Upper lobe of left lung (tissue), 6 donors: ENCODE measurements at regions not wholly inside any gene's neighbourhood (a gene's known extent, or its start where the extent isn't known, plus 50 kb on each side); places are given as distances from the start of the nearest gene placed in this dataset.

ENCODE experiments used
- ATAC-seq, 2 donors: fragments of 200-7000 bp; cut with Tn5 transposase; one replicate each; pipeline ENCODE4 v1.9.1; 2022; ENCODE audit warnings: mild to moderate bottlenecking in 2 of 2, moderate library complexity in 2 of 2; ENCODE audit not compliant: low FRiP score in 2 of 2
- DNase-seq, 2 donors: peaks; one replicate each; pipeline ENCODE4 v3.0.0-alpha.2; 2019 to 2020
- H3K27ac ChIP-seq, 4 donors: fragments of 200-600 bp; sonication (generic); one replicate each; pipeline ENCODE4 v1.5.1; 2016 to 2019
- H3K27me3 ChIP-seq, 4 donors: fragments of 200-600 bp; sonication (generic); one replicate each; pipeline ENCODE4 v1.5.1; 2017 to 2019
- H3K36me3 ChIP-seq, 4 donors: fragments of 200-600 bp; sonication (generic); one replicate each; pipeline ENCODE4 v1.5.1; 2016 to 2019
- H3K4me1 ChIP-seq, 4 donors: fragments of 200-600 bp; sonication (generic); one replicate each; pipeline ENCODE4 v1.5.1; 2018 to 2019
- H3K4me3 ChIP-seq, 4 donors: fragments of 200-600 bp; sonication (generic); one replicate each; pipeline ENCODE4 v1.5.1; 2017 to 2019; ENCODE audit warnings: mild to moderate bottlenecking in 2 of 4, moderate library complexity in 1 of 4
- H3K9me3 ChIP-seq, 4 donors: fragments of 200-600 bp; sonication (generic); one replicate each; pipeline ENCODE4 v1.5.1; 2018 to 2019
- CTCF ChIP-seq, 6 experiments: fragments of 450-650 bp in 4 of 6; fragments of 200-600 bp in 2 of 6; sonication (generic) in 2 of 6; IDR thresholded peaks; one replicate each; pipeline ENCODE4 v1.5.1; 2016 to 2019; ENCODE audit warnings: antibody characterized with exemption in 6 of 6
- EP300 ChIP-seq, 4 donors: sonication (generic); formaldehyde crosslinking; IDR thresholded peaks; one replicate each; pipeline ENCODE4 v1.5.1; 2017; ENCODE audit warnings: antibody characterized with exemption in 4 of 4, control low read depth in 2 of 4
- POLR2A ChIP-seq, 4 donors: fragments of 450-650 bp; IDR thresholded peaks; one replicate each; pipeline ENCODE4 v1.5.1; 2016 to 2017; ENCODE audit warnings: antibody characterized with exemption in 4 of 4, mild to moderate bottlenecking in 2 of 4
- POLR2AphosphoS5 ChIP-seq, 2 donors: sonication (generic); formaldehyde crosslinking; IDR thresholded peaks; one replicate each; pipeline ENCODE4 v1.5.1; 2017; ENCODE audit warnings: antibody characterized with exemption in 2 of 2
- WGBS, 2 donors: methylation state at CpG; one replicate each; pipeline ENCODE4 v1.1.5; 2017 to 2018; 5-methylcytosine and 5-hydroxymethylcytosine counted together
- donor health status: DM: no; HTN: no; CAD: no; lungs with moderate emphysema.
- donor health status: DM: no; HTN: yes; CAD: no; lungs with severe emphysema.

GRCh38 chr1:98421085-98421435, 240.5 kb upstream of the SNX7 start:
- H3K36me3 ChIP-seq = no peaks in the 10 kb centered on the region
- H3K4me3 ChIP-seq = no peak overlapping the region
- no peaks in the 10 kb centered on the region for H3K27me3 ChIP-seq
- no peaks in the 10 kb centered on the region for H3K9me3 ChIP-seq
- H3K4me1 ChIP-seq = no peaks in the 10 kb centered on the region
- no peak overlapping the region for H3K27ac ChIP-seq
- TF ChIP-seq POLR2AphosphoS5 (IDR thresholded peaks at IDR 0.05) (no peak), POLR2A (IDR thresholded peaks at IDR 0.05) (no peak), EP300 (IDR thresholded peaks at IDR 0.05) (no peak), CTCF (IDR thresholded peaks at IDR 0.05) (no peak)
- 74 to 76% methylated on average over 2 of the region's 2 CpGs for WGBS, 2 donors
- DNase-seq (no peak), ATAC-seq (no peak)

- TF ChIP-seq EP300 (IDR thresholded peaks at IDR 0.05) = no peak
- TF ChIP-seq CTCF (IDR thresholded peaks at IDR 0.05) = no peak
- no peak for TF ChIP-seq POLR2A (IDR thresholded peaks at IDR 0.05)
- TF ChIP-seq POLR2AphosphoS5 (IDR thresholded peaks at IDR 0.05) = no peak
- Histone ChIP-seq H3K27ac (no peak overlapping the region), H3K36me3 (no peaks in the 10 kb centered on the region), H3K4me1 (no peaks in the 10 kb centered on the region), H3K4me3 (no peak overlapping the region), H3K27me3 (no peaks in the 10 kb centered on the region), H3K9me3 (no peaks in the 10 kb centered on the region)
- no peak for ATAC-seq
- 31 to 44% methylated on average over 2 of the region's 2 CpGs for WGBS, 2 donors
- DNase-seq = no peak
Observed at GRCh38 chr1:98420376-98421084, 241.0 kb upstream of the SNX7 start.

GRCh38 chr1:98417820-98418219, 243.7 kb upstream of the SNX7 start:
- Histone ChIP-seq H3K4me3 (no peak overlapping the region), H3K27me3 (no peaks in the 10 kb centered on the region), H3K4me1 (no peaks in the 10 kb centered on the region), H3K9me3 (no peaks in the 10 kb centered on the region), H3K36me3 (no peaks in the 10 kb centered on the region), H3K27ac (no peak overlapping the region)
- 96 to 98% methylated on average over 2 of the region's 2 CpGs for whole genome bisulfite sequencing, 2 donors
- ATAC-seq (no peak), DNase-seq (no peak)
- TF ChIP-seq POLR2AphosphoS5 (IDR thresholded peaks at IDR 0.05) (no peak), CTCF (IDR thresholded peaks at IDR 0.05) (no peak), EP300 (IDR thresholded peaks at IDR 0.05) (no peak), POLR2A (IDR thresholded peaks at IDR 0.05) (no peak)

GRCh38 chr1:98410082-98410481, 251.4 kb upstream of the SNX7 start:
- H3K4me1 ChIP-seq = no peaks in the 10 kb centered on the region
- DNase-seq = no peak

More at GRCh38 chr1:98410082-98410481, 251.4 kb upstream of the SNX7 start:
- 89 to 100% methylated on average over 1 of the region's 1 CpG for WGBS, 2 donors
- no peak for TF ChIP-seq POLR2AphosphoS5 (IDR thresholded peaks at IDR 0.05)
- TF ChIP-seq EP300 (IDR thresholded peaks at IDR 0.05) = no peak
- TF ChIP-seq CTCF (IDR thresholded peaks at IDR 0.05) = no peak
- TF ChIP-seq POLR2A (IDR thresholded peaks at IDR 0.05) = no peak
- Histone ChIP-seq H3K27ac (no peak overlapping the region), H3K27me3 (no peaks in the 10 kb centered on the region), H3K9me3 (no peaks in the 10 kb centered on the region), H3K4me3 (no peak overlapping the region), H3K36me3 (no peaks in the 10 kb centered on the region)
- ATAC-seq = no peak
